Mesodermal cell (in vitro differentiated cells): ENCODE measurements at regions not wholly inside any gene's neighbourhood (a gene's known extent, or its start where the extent isn't known, plus 50 kb on each side); places are given as distances from the start of the nearest gene placed in this dataset.
"Not testable (repeated sequence)": the region's sequence is repeated elsewhere in the genome, so short reads cannot be mapped to it uniquely, and the experiment has no call there.

Experiments used
- H3K27ac ChIP-seq: 2 replicates; pipeline ENCODE4 v1.7.0; 2013; ENCODE audit warnings: mild to moderate bottlenecking, low read depth, low read length, moderate library complexity; ENCODE audit not compliant: severe bottlenecking
- H3K36me3 ChIP-seq: 2 replicates; pipeline ENCODE4 v1.7.1; 2013; ENCODE audit warnings: mild to moderate bottlenecking, low read length, moderate library complexity; ENCODE audit not compliant: control insufficient read depth, insufficient read depth
- H3K4me1 ChIP-seq: one replicate; pipeline ENCODE4 v1.7.1; 2013; ENCODE audit warnings: mild to moderate bottlenecking, low read length; ENCODE audit not compliant: insufficient read depth, control insufficient read depth, poor library complexity, severe bottlenecking
- H3K4me3 ChIP-seq: 2 replicates; pipeline ENCODE4 v1.7.0; 2013; ENCODE audit warnings: low read length, control low read depth, mild to moderate bottlenecking; ENCODE audit not compliant: insufficient read depth, poor library complexity, severe bottlenecking; ENCODE audit errors: extremely low read depth
- H3K9me3 ChIP-seq: 2 replicates; pipeline ENCODE4 v1.7.1; 2013; ENCODE audit warnings: mild to moderate bottlenecking, low read length, moderate library complexity; ENCODE audit not compliant: control insufficient read depth
- WGBS, 2 experiments: methylation state at CpG; one replicate each; pipeline ENCODE4 v1.1.5; 2013; ENCODE audit warnings: missing lambda C conversion rate in 2 of 2; ENCODE audit not compliant: insufficient coverage in 2 of 2; 5-methylcytosine and 5-hydroxymethylcytosine counted together

- H3K36me3 ChIP-seq, H3K4me3 ChIP-seq, H3K27ac ChIP-seq, H3K4me1 ChIP-seq: not testable (repeated sequence)
- 55% methylated on average over 2 of the region's 3 CpGs; no CpG with 5 or more reads in 1 of the 2 experiments for WGBS, 2 experiments
- peaks cover 10% of the 10 kb centered on the region for H3K9me3 ChIP-seq
Observed at GRCh38 chr7:57740126-57740525, 290.1 kb downstream of the ZNF716 start.

GRCh38 chr7:57769131-57769530 lies 319.2 kb downstream of the ZNF716 start:
- peaks cover 33% of the 10 kb centered on the region for H3K9me3 ChIP-seq
- no peak overlapping the region for H3K4me3 ChIP-seq
- H3K4me1 ChIP-seq = no peaks in the 10 kb centered on the region
- 53 to 57% methylated on average over 1 to 3 of the region's 5 CpGs for WGBS, 2 experiments
- no peak overlapping the region for H3K27ac ChIP-seq
- H3K36me3 ChIP-seq = no peaks in the 10 kb centered on the region

- Histone ChIP-seq H3K9me3 (peaks cover 39% of the 10 kb centered on the region), H3K4me3 (no peak overlapping the region), H3K36me3 (no peaks in the 10 kb centered on the region), H3K4me1 (no peaks in the 10 kb centered on the region), H3K27ac (no peak overlapping the region)
- WGBS, 2 experiments = 87 to 91% methylated on average over 22 to 24 of the region's 24 CpGs
Observed at GRCh38 chr7:57769958-57770357, 320.0 kb downstream of the ZNF716 start.

GRCh38 chr7:57772126-57772924 lies 322.3 kb downstream of the ZNF716 start:
- no peaks in the 10 kb centered on the region for H3K36me3 ChIP-seq
- H3K27ac ChIP-seq = no peak overlapping the region
- H3K4me1 ChIP-seq = no peaks in the 10 kb centered on the region
- peaks cover 49% of the 10 kb centered on the region for H3K9me3 ChIP-seq
- H3K4me3 ChIP-seq = no peak overlapping the region
- 89 to 93% methylated on average over 30 to 35 of the region's 42 CpGs for WGBS, 2 experiments

- no peaks in the 10 kb centered on the region for H3K4me1 ChIP-seq
- H3K36me3 ChIP-seq = no peaks in the 10 kb centered on the region
- no peak overlapping the region for H3K4me3 ChIP-seq
- H3K9me3 ChIP-seq = peaks cover 62% of the 10 kb centered on the region
- H3K27ac ChIP-seq = no peak overlapping the region
- 89 to 90% methylated on average over 10 to 11 of the region's 13 CpGs for WGBS, 2 experiments
Observed at GRCh38 chr7:57774300-57774699, 324.3 kb downstream of the ZNF716 start.

GRCh38 chr7:57775396-57776088 lies 325.6 kb downstream of the ZNF716 start:
- H3K4me3 ChIP-seq = no peak overlapping the region
- no peaks in the 10 kb centered on the region for H3K4me1 ChIP-seq
- no peak overlapping the region for H3K27ac ChIP-seq
- peaks cover 63% of the 10 kb centered on the region for H3K9me3 ChIP-seq
- 81 to 83% methylated on average over 11 to 16 of the region's 17 CpGs for WGBS, 2 experiments
- H3K36me3 ChIP-seq = no peaks in the 10 kb centered on the region

GRCh38 chr7:57776136-57776856 lies 326.3 kb downstream of the ZNF716 start:
- H3K27ac ChIP-seq, H3K36me3 ChIP-seq, H3K4me1 ChIP-seq, H3K4me3 ChIP-seq: not testable (repeated sequence)
- 91 to 93% methylated on average over 16 to 29 of the region's 36 CpGs for WGBS, 2 experiments
- peaks cover 62% of the 10 kb centered on the region for H3K9me3 ChIP-seq

GRCh38 chr7:57789130-57789529 lies 339.2 kb downstream of the ZNF716 start:
- Histone ChIP-seq H3K4me3 (no peak overlapping the region), H3K9me3 (peaks cover 15% of the 10 kb centered on the region), H3K27ac (no peak overlapping the region), H3K4me1 (no peaks in the 10 kb centered on the region), H3K36me3 (no peaks in the 10 kb centered on the region)
- WGBS, 2 experiments = 77 to 86% methylated on average over 10 of the region's 10 CpGs

- Histone ChIP-seq H3K9me3 (peaks cover 45% of the 10 kb centered on the region), H3K4me1 (no peaks in the 10 kb centered on the region), H3K27ac (no peak overlapping the region), H3K4me3 (no peak overlapping the region), H3K36me3 (no peaks in the 10 kb centered on the region)
- 87 to 94% methylated on average over 15 to 28 of the region's 30 CpGs for WGBS, 2 experiments
Observed at GRCh38 chr7:57819491-57819981, 369.6 kb downstream of the ZNF716 start.

- H3K36me3 ChIP-seq = no peaks in the 10 kb centered on the region
- H3K4me3 ChIP-seq = no peak overlapping the region
- WGBS, 2 experiments = 74 to 76% methylated on average over 14 to 16 of the region's 16 CpGs
Observed at GRCh38 chr7:57820477-57820876, 370.5 kb downstream of the ZNF716 start.

More at GRCh38 chr7:57820477-57820876, 370.5 kb downstream of the ZNF716 start:
- no peak overlapping the region for H3K27ac ChIP-seq
- peaks cover 37% of the 10 kb centered on the region for H3K9me3 ChIP-seq
- no peaks in the 10 kb centered on the region for H3K4me1 ChIP-seq
